ENCODE measurements at regions not wholly inside any gene's neighbourhood (a gene's known extent, or its start where the extent isn't known, plus 50 kb on each side); places are given as distances from the start of the nearest gene placed in this dataset.
A peak's percentile ranks its signal among the peaks of the same experiment; 100 is the strongest.
"Not testable (repeated sequence)": the region's sequence is repeated elsewhere in the genome, so short reads cannot be mapped to it uniquely, and the experiment has no call there.

- DNase-seq; H3K27me3 ChIP-seq (replicated peaks); H3K36me3 ChIP-seq (replicated peaks); in situ Hi-C loops (cut with HindIII; ENCODE audit: low pct_ligation_motif_present, low sequenced_read_pairs); H3K27ac ChIP-seq; H3K4me3 ChIP-seq (ENCODE audit: low read depth, low read length): not testable (repeated sequence)
Measured at GRCh38 chr4:22631167-22631566, 61.6 kb upstream of the GBA3 start.

- H3K36me3 ChIP-seq (replicated peaks): no peaks in the 10 kb centered on the region
- H3K4me3 ChIP-seq (ENCODE audit: low read depth, low read length): no peak overlapping the region
- DNase-seq: no peak
- H3K27ac ChIP-seq: no peak overlapping the region
- no peaks in the 10 kb centered on the region for H3K27me3 ChIP-seq (replicated peaks)
- TF ChIP-seq, protein P1, sequence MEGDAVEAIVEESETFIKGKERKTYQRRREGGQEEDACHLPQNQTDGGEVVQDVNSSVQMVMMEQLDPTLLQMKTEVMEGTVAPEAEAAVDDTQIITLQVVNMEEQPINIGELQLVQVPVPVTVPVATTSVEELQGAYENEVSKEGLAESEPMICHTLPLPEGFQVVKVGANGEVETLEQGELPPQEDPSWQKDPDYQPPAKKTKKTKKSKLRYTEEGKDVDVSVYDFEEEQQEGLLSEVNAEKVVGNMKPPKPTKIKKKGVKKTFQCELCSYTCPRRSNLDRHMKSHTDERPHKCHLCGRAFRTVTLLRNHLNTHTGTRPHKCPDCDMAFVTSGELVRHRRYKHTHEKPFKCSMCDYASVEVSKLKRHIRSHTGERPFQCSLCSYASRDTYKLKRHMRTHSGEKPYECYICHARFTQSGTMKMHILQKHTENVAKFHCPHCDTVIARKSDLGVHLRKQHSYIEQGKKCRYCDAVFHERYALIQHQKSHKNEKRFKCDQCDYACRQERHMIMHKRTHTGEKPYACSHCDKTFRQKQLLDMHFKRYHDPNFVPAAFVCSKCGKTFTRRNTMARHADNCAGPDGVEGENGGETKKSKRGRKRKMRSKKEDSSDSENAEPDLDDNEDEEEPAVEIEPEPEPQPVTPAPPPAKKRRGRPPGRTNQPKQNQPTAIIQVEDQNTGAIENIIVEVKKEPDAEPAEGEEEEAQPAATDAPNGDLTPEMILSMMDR (IDR thresholded peaks at IDR 0.05; ENCODE audit: low read depth, low read length, missing control alignments): no peak
- in situ Hi-C loops (cut with HindIII; ENCODE audit: low pct_ligation_motif_present, low sequenced_read_pairs): no loop called here
Measured at GRCh38 chr4:22634541-22635181, 58.1 kb upstream of the GBA3 start.

GRCh38 chr4:22635182-22635549 is 57.6 kb upstream of the GBA3 start:
- H3K36me3 ChIP-seq (replicated peaks); DNase-seq; in situ Hi-C loops (cut with HindIII; ENCODE audit: low pct_ligation_motif_present, low sequenced_read_pairs); H3K4me3 ChIP-seq (ENCODE audit: low read depth, low read length); H3K27me3 ChIP-seq (replicated peaks); H3K27ac ChIP-seq: not testable (repeated sequence)

DNA sequence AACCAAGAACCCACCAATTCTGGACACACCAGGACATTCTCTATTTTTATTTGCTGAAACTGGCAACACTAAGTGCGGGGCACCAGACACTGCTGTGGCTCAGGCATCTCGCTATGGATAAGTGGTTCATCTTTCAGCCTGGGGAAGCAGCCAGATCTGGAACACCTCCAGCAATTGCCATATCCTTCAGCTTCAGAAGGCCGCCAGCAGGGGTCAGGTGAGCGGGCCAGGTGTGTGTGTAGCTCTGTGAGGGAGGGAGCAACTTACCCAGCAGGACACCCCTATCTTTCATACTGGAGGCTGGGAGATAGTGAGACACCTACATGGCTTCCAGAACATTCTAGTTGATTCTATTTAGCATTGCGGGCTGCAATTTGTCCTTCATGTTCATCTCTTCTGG is 57.0 kb upstream of the GBA3 start:
- in situ Hi-C loops (cut with HindIII; ENCODE audit: low pct_ligation_motif_present, low sequenced_read_pairs): no loop called here
- TF ChIP-seq, protein P1 (IDR thresholded peaks at IDR 0.05; ENCODE audit: low read depth, low read length, missing control alignments): peak; percentile 12
- H3K4me3 ChIP-seq (ENCODE audit: low read depth, low read length): no peak overlapping the region
- no peaks in the 10 kb centered on the region for H3K36me3 ChIP-seq (replicated peaks)
- H3K27ac ChIP-seq: no peak overlapping the region
- no peak for DNase-seq
- H3K27me3 ChIP-seq (replicated peaks): no peaks in the 10 kb centered on the region

- no peak overlapping the region for H3K4me3 ChIP-seq (ENCODE audit: low read depth, low read length)
- no peaks in the 10 kb centered on the region for H3K27me3 ChIP-seq (replicated peaks)
- in situ Hi-C loops (cut with HindIII; ENCODE audit: low pct_ligation_motif_present, low sequenced_read_pairs): no loop called here
- TF ChIP-seq, protein P1 (IDR thresholded peaks at IDR 0.05; ENCODE audit: low read depth, low read length, missing control alignments): no peak
- H3K36me3 ChIP-seq (replicated peaks): no peaks in the 10 kb centered on the region
- no peak overlapping the region for H3K27ac ChIP-seq
- no peak for DNase-seq
Measured at GRCh38 chr4:22637306-22637705, 55.4 kb upstream of the GBA3 start.

Data from brain microvascular endothelial cell (primary cell).